ENCODE measurements at regions not wholly inside any gene's neighbourhood (a gene's known extent, or its start where the extent isn't known, plus 50 kb on each side); places are given as distances from the start of the nearest gene placed in this dataset.

DNA sequence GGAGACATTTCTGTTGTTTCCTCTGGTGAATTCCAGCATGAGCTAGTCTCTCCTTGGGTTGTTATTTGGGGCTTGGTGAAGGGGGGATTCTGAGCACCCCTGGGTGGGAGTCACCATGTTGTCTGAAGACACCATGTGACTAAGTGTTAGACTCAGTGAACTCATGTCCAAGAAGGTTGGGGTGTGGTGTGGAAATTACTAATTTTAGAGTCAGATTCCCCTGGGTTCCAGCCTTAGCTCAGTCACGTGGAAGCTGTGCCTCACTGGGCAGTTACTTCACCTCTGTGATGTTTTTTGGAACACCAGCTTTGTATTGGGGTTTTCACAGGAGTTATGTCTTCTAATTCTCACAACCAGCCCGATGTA is 171.5 kb downstream of the RPLP1 start:
- peaks cover 9% of the 10 kb centered on the region for H3K27me3 ChIP-seq (ENCODE audit: insufficient read depth)
- H2AFZ ChIP-seq (ENCODE audit: low read depth) = no peak overlapping the region
- H3K36me3 ChIP-seq (replicated peaks in 1 of 2; ENCODE audit: control insufficient read depth in 1 of 2, insufficient read depth in 2 of 2, low read length in 1 of 2) = no peaks in the 10 kb centered on the region
- no peak overlapping the region for H3K27ac ChIP-seq (ENCODE audit: low read depth in 2 of 2, low read length in 1 of 2)
- no peak overlapping the region for H3K9ac ChIP-seq
- no peaks in the 10 kb centered on the region for H3F3A ChIP-seq (replicated peaks; ENCODE audit: insufficient read depth)
- DNase-seq = no peak
- H3K4me1 ChIP-seq (ENCODE audit: control insufficient read depth in 1 of 2, insufficient read depth in 2 of 2, low read depth in 1 of 2, low read length in 1 of 2) = peaks cover 0 to 9% of the 10 kb centered on the region in 2 experiments; a peak in 1 of 4 replicates
- no peaks in the 10 kb centered on the region for H3K79me2 ChIP-seq (ENCODE audit: insufficient read depth)
- H3K9me3 ChIP-seq = no peaks in the 10 kb centered on the region
- no peak overlapping the region for H3K4me2 ChIP-seq
- no peaks in the 10 kb centered on the region for H3K9me2 ChIP-seq
- no peaks in the 10 kb centered on the region for H4K20me1 ChIP-seq (ENCODE audit: insufficient read depth)
- ChIA-PET POLR2A (no interaction called here), CTCF (no interaction called here)
- 24% methylated on average over 2 of the region's 2 CpGs for WGBS (ENCODE audit: low lambda C conversion rate)
- H3K4me3 ChIP-seq (ENCODE audit: low read depth in 2 of 2, low read length in 1 of 2) = no peak overlapping the region
- TF ChIP-seq RAD21 (IDR thresholded peaks at IDR 0.05; ENCODE audit: low read length) (no peak), GATA2 (CRISPR knock-in tag; IDR thresholded peaks at IDR 0.05) (no peak), YY1 (IDR thresholded peaks at IDR 0.05; ENCODE audit: low read depth) (no peak), FOXM1 (IDR thresholded peaks at IDR 0.05; ENCODE audit: low read depth) (no peak), CHD2 (IDR thresholded peaks at IDR 0.05; ENCODE audit: low read length, partially characterized antibody) (no peak), TEAD4 (IDR thresholded peaks at IDR 0.05; ENCODE audit: borderline replicate concordance, insufficient read depth) (no peak), TCF12 (IDR thresholded peaks at IDR 0.05) (no peak), POLR2AphosphoS5 (IDR thresholded peaks at IDR 0.05; ENCODE audit: low read depth, low read length) (no peak), RFX5 (IDR thresholded peaks at IDR 0.05; ENCODE audit: low read length) (no peak), SMC3 (IDR thresholded peaks at IDR 0.05; ENCODE audit: low read depth, low read length) (no peak)
- TF ChIP-seq, protein P1, sequence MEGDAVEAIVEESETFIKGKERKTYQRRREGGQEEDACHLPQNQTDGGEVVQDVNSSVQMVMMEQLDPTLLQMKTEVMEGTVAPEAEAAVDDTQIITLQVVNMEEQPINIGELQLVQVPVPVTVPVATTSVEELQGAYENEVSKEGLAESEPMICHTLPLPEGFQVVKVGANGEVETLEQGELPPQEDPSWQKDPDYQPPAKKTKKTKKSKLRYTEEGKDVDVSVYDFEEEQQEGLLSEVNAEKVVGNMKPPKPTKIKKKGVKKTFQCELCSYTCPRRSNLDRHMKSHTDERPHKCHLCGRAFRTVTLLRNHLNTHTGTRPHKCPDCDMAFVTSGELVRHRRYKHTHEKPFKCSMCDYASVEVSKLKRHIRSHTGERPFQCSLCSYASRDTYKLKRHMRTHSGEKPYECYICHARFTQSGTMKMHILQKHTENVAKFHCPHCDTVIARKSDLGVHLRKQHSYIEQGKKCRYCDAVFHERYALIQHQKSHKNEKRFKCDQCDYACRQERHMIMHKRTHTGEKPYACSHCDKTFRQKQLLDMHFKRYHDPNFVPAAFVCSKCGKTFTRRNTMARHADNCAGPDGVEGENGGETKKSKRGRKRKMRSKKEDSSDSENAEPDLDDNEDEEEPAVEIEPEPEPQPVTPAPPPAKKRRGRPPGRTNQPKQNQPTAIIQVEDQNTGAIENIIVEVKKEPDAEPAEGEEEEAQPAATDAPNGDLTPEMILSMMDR (IDR thresholded peaks at IDR 0.05) = no peak
- TF ChIP-seq, protein P2, sequence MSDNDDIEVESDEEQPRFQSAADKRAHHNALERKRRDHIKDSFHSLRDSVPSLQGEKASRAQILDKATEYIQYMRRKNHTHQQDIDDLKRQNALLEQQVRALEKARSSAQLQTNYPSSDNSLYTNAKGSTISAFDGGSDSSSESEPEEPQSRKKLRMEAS (IDR thresholded peaks at IDR 0.05; ENCODE audit: low read depth) = no peak
- TF ChIP-seq, protein P3, sequence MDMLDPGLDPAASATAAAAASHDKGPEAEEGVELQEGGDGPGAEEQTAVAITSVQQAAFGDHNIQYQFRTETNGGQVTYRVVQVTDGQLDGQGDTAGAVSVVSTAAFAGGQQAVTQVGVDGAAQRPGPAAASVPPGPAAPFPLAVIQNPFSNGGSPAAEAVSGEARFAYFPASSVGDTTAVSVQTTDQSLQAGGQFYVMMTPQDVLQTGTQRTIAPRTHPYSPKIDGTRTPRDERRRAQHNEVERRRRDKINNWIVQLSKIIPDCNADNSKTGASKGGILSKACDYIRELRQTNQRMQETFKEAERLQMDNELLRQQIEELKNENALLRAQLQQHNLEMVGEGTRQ (IDR thresholded peaks at IDR 0.05; ENCODE audit: borderline replicate concordance, low read depth, low read length) = no peak

DNA sequence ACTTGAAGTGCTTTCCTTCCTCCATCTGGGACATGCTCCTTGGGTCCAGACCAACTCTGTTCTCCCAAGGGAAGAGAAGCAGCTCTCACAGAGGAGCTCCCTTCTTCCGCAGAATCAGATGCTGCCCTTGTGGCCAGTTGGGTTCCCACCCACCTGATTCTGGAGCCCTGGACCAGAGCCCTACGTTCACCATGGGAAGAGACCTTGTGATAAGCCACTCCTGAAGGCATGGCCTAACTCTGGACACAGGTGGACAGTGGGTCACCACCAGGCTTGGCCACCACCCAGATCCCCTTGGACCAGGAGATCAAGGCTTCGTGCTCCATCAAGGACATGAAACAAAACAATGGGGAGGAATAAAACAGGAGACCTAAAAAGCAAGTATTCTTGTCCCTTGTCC is 172.2 kb downstream of the RPLP1 start:
- Histone ChIP-seq H3K9me3 (no peaks in the 10 kb centered on the region), H3K4me3 (ENCODE audit: low read depth in 2 of 2, low read length in 1 of 2) (no peak overlapping the region), H3K36me3 (replicated peaks in 1 of 2; ENCODE audit: control insufficient read depth in 1 of 2, insufficient read depth in 2 of 2, low read length in 1 of 2) (no peaks in the 10 kb centered on the region), H3K9me2 (no peaks in the 10 kb centered on the region), H3F3A (replicated peaks; ENCODE audit: insufficient read depth) (no peaks in the 10 kb centered on the region), H3K27ac (ENCODE audit: low read depth in 2 of 2, low read length in 1 of 2) (no peak overlapping the region), H3K27me3 (ENCODE audit: insufficient read depth) (peaks cover 11% of the 10 kb centered on the region), H3K9ac (no peak overlapping the region), H3K79me2 (ENCODE audit: insufficient read depth) (no peaks in the 10 kb centered on the region), H4K20me1 (ENCODE audit: insufficient read depth) (no peaks in the 10 kb centered on the region), H3K4me1 (ENCODE audit: control insufficient read depth in 1 of 2, insufficient read depth in 2 of 2, low read depth in 1 of 2, low read length in 1 of 2) (peaks cover 0 to 9% of the 10 kb centered on the region in 2 experiments; a peak in 1 of 4 replicates), H3K4me2 (no peak overlapping the region), H2AFZ (ENCODE audit: low read depth) (no peak overlapping the region)
- ChIA-PET POLR2A (no interaction called here), CTCF (no interaction called here)
- DNase-seq = no peak
- 40% methylated on average over 3 of the region's 3 CpGs for WGBS (ENCODE audit: low lambda C conversion rate)
- TF ChIP-seq, protein P4, sequence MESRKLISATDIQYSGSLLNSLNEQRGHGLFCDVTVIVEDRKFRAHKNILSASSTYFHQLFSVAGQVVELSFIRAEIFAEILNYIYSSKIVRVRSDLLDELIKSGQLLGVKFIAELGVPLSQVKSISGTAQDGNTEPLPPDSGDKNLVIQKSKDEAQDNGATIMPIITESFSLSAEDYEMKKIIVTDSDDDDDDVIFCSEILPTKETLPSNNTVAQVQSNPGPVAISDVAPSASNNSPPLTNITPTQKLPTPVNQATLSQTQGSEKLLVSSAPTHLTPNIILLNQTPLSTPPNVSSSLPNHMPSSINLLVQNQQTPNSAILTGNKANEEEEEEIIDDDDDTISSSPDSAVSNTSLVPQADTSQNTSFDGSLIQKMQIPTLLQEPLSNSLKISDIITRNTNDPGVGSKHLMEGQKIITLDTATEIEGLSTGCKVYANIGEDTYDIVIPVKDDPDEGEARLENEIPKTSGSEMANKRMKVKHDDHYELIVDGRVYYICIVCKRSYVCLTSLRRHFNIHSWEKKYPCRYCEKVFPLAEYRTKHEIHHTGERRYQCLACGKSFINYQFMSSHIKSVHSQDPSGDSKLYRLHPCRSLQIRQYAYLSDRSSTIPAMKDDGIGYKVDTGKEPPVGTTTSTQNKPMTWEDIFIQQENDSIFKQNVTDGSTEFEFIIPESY (IDR thresholded peaks at IDR 0.05; ENCODE audit: borderline replicate concordance, low read depth) = no peak
- TF ChIP-seq TEAD4 (IDR thresholded peaks at IDR 0.05; ENCODE audit: borderline replicate concordance, insufficient read depth) = no peak
- no peak for TF ChIP-seq TAF1 (IDR thresholded peaks at IDR 0.05; ENCODE audit: borderline replicate concordance, low read depth, low read length)
- no peak for TF ChIP-seq GATA2 (CRISPR knock-in tag; IDR thresholded peaks at IDR 0.05)
- no peak for TF ChIP-seq NRF1 (IDR thresholded peaks at IDR 0.05; ENCODE audit: low read depth, low read length)
- TF ChIP-seq, protein P5, sequence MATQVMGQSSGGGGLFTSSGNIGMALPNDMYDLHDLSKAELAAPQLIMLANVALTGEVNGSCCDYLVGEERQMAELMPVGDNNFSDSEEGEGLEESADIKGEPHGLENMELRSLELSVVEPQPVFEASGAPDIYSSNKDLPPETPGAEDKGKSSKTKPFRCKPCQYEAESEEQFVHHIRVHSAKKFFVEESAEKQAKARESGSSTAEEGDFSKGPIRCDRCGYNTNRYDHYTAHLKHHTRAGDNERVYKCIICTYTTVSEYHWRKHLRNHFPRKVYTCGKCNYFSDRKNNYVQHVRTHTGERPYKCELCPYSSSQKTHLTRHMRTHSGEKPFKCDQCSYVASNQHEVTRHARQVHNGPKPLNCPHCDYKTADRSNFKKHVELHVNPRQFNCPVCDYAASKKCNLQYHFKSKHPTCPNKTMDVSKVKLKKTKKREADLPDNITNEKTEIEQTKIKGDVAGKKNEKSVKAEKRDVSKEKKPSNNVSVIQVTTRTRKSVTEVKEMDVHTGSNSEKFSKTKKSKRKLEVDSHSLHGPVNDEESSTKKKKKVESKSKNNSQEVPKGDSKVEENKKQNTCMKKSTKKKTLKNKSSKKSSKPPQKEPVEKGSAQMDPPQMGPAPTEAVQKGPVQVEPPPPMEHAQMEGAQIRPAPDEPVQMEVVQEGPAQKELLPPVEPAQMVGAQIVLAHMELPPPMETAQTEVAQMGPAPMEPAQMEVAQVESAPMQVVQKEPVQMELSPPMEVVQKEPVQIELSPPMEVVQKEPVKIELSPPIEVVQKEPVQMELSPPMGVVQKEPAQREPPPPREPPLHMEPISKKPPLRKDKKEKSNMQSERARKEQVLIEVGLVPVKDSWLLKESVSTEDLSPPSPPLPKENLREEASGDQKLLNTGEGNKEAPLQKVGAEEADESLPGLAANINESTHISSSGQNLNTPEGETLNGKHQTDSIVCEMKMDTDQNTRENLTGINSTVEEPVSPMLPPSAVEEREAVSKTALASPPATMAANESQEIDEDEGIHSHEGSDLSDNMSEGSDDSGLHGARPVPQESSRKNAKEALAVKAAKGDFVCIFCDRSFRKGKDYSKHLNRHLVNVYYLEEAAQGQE (IDR thresholded peaks at IDR 0.05; ENCODE audit: low read depth, low read length) = no peak
- no peak for TF ChIP-seq FOXJ3 (CRISPR knock-in tag; IDR thresholded peaks at IDR 0.05)

Data from SK-N-SH (cell line).